ENCODE measurements at regions not wholly inside any gene's neighbourhood (a gene's known extent, or its start where the extent isn't known, plus 50 kb on each side); places are given as distances from the start of the nearest gene placed in this dataset.
"Not testable (repeated sequence)": the region's sequence is repeated elsewhere in the genome, so short reads cannot be mapped to it uniquely, and the experiment has no call there.

- peak; percentile 28 for DNase-seq (ENCODE audit: low spot score)
Measured at GRCh38 chr10:21141946-21142492, 244.9 kb upstream of the NEBL start.

- no peak for DNase-seq (ENCODE audit: low spot score)
Measured at GRCh38 chr10:21138769-21139340, 241.7 kb upstream of the NEBL start.

- DNase-seq (ENCODE audit: low spot score), result peak; percentile 83
Measured at GRCh38 chr10:21135023-21135931, 238.2 kb upstream of the NEBL start.

- DNase-seq (ENCODE audit: low spot score), result no peak
Measured at GRCh38 chr10:21134645-21135022, 237.5 kb upstream of the NEBL start.

- no peak for DNase-seq (ENCODE audit: low spot score)
Measured at GRCh38 chr10:21130683-21131442, 233.8 kb upstream of the NEBL start.

- DNase-seq (ENCODE audit: low spot score), result no peak
Measured at GRCh38 chr10:21130108-21130507, 233.0 kb upstream of the NEBL start.

- peak; percentile 97 for DNase-seq (ENCODE audit: low spot score)
Measured at GRCh38 chr10:21125471-21126228, 228.5 kb upstream of the NEBL start.

- DNase-seq (ENCODE audit: low spot score), result no peak
Measured at GRCh38 chr10:21122907-21123306, 225.8 kb upstream of the NEBL start.

- not testable (repeated sequence) for DNase-seq (ENCODE audit: low spot score)
Measured at GRCh38 chr10:21121822-21122221, 224.7 kb upstream of the NEBL start.

- DNase-seq (ENCODE audit: low spot score), result no peak
Measured at GRCh38 chr10:21114683-21115082, 217.6 kb upstream of the NEBL start.

GRCh38 chr10:21110358-21110757 is 213.2 kb upstream of the NEBL start:
- DNase-seq (ENCODE audit: low spot score), result no peak

GRCh38 chr10:21106931-21107330 is 209.8 kb upstream of the NEBL start:
- DNase-seq (ENCODE audit: low spot score), result not testable (repeated sequence)

- not testable (repeated sequence) for DNase-seq (ENCODE audit: low spot score)
Measured at GRCh38 chr10:21105331-21105730, 208.2 kb upstream of the NEBL start.

- DNase-seq (ENCODE audit: low spot score), result no peak
Measured at GRCh38 chr10:21100871-21101514, 203.9 kb upstream of the NEBL start.

- DNase-seq (ENCODE audit: low spot score), result no peak
Measured at GRCh38 chr10:21100190-21100589, 203.1 kb upstream of the NEBL start.

GRCh38 chr10:21099291-21100062 is 202.4 kb upstream of the NEBL start:
- DNase-seq (ENCODE audit: low spot score), result peak; percentile 95

- no peak for DNase-seq (ENCODE audit: low spot score)
Measured at GRCh38 chr10:21097926-21098355, 200.8 kb upstream of the NEBL start.

GRCh38 chr10:21095494-21096055 is 198.5 kb upstream of the NEBL start:
- no peak for DNase-seq (ENCODE audit: low spot score)

GRCh38 chr10:21095073-21095472 is 198.0 kb upstream of the NEBL start:
- no peak for DNase-seq (ENCODE audit: low spot score)
